GM21390 (cell line): ENCODE measurements at regions not wholly inside any gene's neighbourhood (a gene's known extent, or its start where the extent isn't known, plus 50 kb on each side); places are given as distances from the start of the nearest gene placed in this dataset.
"Not testable (repeated sequence)": the region's sequence is repeated elsewhere in the genome, so short reads cannot be mapped to it uniquely, and the experiment has no call there.

ENCODE experiments used
- ATAC-seq: cut with Tn5 transposase; IDR thresholded peaks from one replicate; pipeline ENCODE4 v1.9.1; 2021; ENCODE audit not compliant: unreplicated experiment

GRCh38 chr12:125856366-125856765 is 791.1 kb downstream of the AACS start:
- no peak for ATAC-seq

GRCh38 chr12:125856896-125857295 is 791.7 kb downstream of the AACS start:
- no peak for ATAC-seq

- no peak for ATAC-seq
Measured at GRCh38 chr12:125860672-125861288, 795.5 kb downstream of the AACS start.

- ATAC-seq = no peak
Measured at GRCh38 chr12:125861299-125862281, 796.4 kb downstream of the AACS start.

GRCh38 chr12:125865236-125865635 is 800.0 kb downstream of the AACS start:
- ATAC-seq = not testable (repeated sequence)

- no peak for ATAC-seq
Measured at GRCh38 chr12:125871811-125872594, 806.8 kb downstream of the AACS start.

GRCh38 chr12:125873016-125873415 is 807.8 kb downstream of the AACS start:
- ATAC-seq = no peak

- ATAC-seq = no peak
Measured at GRCh38 chr12:125878483-125878882, 813.2 kb downstream of the AACS start.

- no peak for ATAC-seq
Measured at GRCh38 chr12:125882141-125882540, 816.9 kb downstream of the AACS start.

GRCh38 chr12:125888921-125889320 is 823.7 kb downstream of the AACS start:
- no peak for ATAC-seq

GRCh38 chr12:125889742-125890141 is 824.5 kb downstream of the AACS start:
- no peak for ATAC-seq

GRCh38 chr12:125890366-125890905 is 825.2 kb downstream of the AACS start:
- ATAC-seq = no peak

- no peak for ATAC-seq
Measured at GRCh38 chr12:125890971-125891370, 825.7 kb downstream of the AACS start.

GRCh38 chr12:125892276-125892675 is 827.0 kb downstream of the AACS start:
- no peak for ATAC-seq

GRCh38 chr12:125902991-125903390 is 837.8 kb downstream of the AACS start:
- ATAC-seq = no peak

- no peak for ATAC-seq
Measured at GRCh38 chr12:125907351-125907750, 842.1 kb downstream of the AACS start.

GRCh38 chr12:125919856-125920470 is 854.7 kb downstream of the AACS start:
- no peak for ATAC-seq

- no peak for ATAC-seq
Measured at GRCh38 chr12:125922330-125922729, 857.1 kb downstream of the AACS start.

GRCh38 chr12:125936502-125936901 is 871.3 kb downstream of the AACS start:
- ATAC-seq = no peak

- no peak for ATAC-seq
Measured at GRCh38 chr12:125944446-125944845, 879.2 kb downstream of the AACS start.

GRCh38 chr12:125949471-125949870 is 884.2 kb downstream of the AACS start:
- ATAC-seq = no peak
